Lung (tissue), 11 donors: ENCODE measurements at regions not wholly inside any gene's neighbourhood (a gene's known extent, or its start where the extent isn't known, plus 50 kb on each side); places are given as distances from the start of the nearest gene placed in this dataset.

ENCODE experiments used
- ATAC-seq: fragments of 200-7000 bp; cut with Tn5 transposase; one replicate; pipeline ENCODE4 v1.9.1; 2020; ENCODE audit warnings: moderate number of reproducible peaks; ENCODE audit not compliant: insufficient read depth, low FRiP score
- DNase-seq, 3 donors: peaks; one replicate each; pipeline ENCODE4 v3.0.0-alpha.2; 2013 to 2017
- H3K27ac ChIP-seq, 2 donors: one replicate each; pipeline ENCODE4 v1.5.1; 2013; ENCODE audit warnings: mild to moderate bottlenecking in 2 of 2, moderate library complexity in 2 of 2, control low read depth in 1 of 2, inconsistent platforms in 1 of 2, low read depth in 1 of 2, low read length in 1 of 2
- H3K27me3 ChIP-seq, 3 donors: one replicate each; pipeline ENCODE4 v1.5.1; 2013; ENCODE audit warnings: low read length in 2 of 3; ENCODE audit not compliant: control insufficient read depth in 3 of 3, insufficient read depth in 3 of 3
- H3K36me3 ChIP-seq, 4 donors: one replicate each; pipeline ENCODE4 v1.5.1; 2013; ENCODE audit warnings: low read length in 4 of 4, mild to moderate bottlenecking in 1 of 4, moderate library complexity in 1 of 4; ENCODE audit not compliant: control insufficient read depth in 4 of 4, insufficient read depth in 4 of 4
- H3K4me1 ChIP-seq, 5 donors: one replicate each; pipeline ENCODE4 v1.5.1; 2013; ENCODE audit warnings: low read length in 5 of 5, mild to moderate bottlenecking in 2 of 5, moderate library complexity in 1 of 5; ENCODE audit not compliant: control insufficient read depth in 5 of 5, insufficient read depth in 5 of 5
- H3K4me3 ChIP-seq: one replicate; pipeline ENCODE4 v1.5.1; 2013; ENCODE audit warnings: mild to moderate bottlenecking, control low read depth, moderate library complexity
- H3K9ac ChIP-seq, 2 donors: one replicate each; pipeline ENCODE4 v1.5.1; 2013; ENCODE audit warnings: low read length in 2 of 2, control low read depth in 1 of 2; ENCODE audit not compliant: insufficient read depth in 1 of 2
- H3K9me3 ChIP-seq, 4 donors: one replicate each; pipeline ENCODE4 v1.5.1; 2013; ENCODE audit warnings: low read length in 3 of 4, mild to moderate bottlenecking in 1 of 4, moderate library complexity in 1 of 4; ENCODE audit not compliant: control insufficient read depth in 4 of 4, insufficient read depth in 3 of 4
- WGBS, 2 donors: extraction: QIAGEN DNeasy Blood & Tissue Kit; methylation state at CpG; one replicate each; pipeline ENCODE4 v1.1.7; 2013; 5-methylcytosine and 5-hydroxymethylcytosine counted together
- TF ChIP-seq, protein P1 (sequence below): IDR thresholded peaks from 2 replicates; pipeline ENCODE4 v1.5.1; 2012; ENCODE audit warnings: mild to moderate bottlenecking; ENCODE audit errors: control extremely low read depth, extremely low read depth
- donor health status: control.
- donor health status: control.
- donor health status: Bipolar disorder and iron deficiency.
- donor health status: healthy.
- donor health status: DM: yes; HTN: yes; CAD: no.

DNA sequence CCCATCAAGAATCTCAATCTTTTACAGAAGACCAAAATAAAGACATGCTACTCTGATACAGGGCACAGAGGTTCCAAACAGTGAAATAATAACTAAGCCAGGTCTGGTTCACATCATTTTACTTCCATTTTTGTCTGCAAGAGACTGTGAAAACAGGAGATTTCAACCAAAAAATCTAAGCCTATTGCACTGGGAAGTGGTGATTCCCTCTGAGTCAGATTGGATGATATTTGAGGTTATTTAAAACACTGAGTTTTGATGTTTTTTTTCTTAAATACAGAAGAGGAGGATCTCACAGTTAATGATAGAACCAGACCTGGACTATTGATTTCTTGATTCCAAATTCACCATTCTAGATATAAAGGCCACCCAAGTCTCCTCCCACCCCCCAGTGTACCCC is 117.3 kb upstream of the FAM20A start:
- no peak for ATAC-seq
- TF ChIP-seq, protein P1, sequence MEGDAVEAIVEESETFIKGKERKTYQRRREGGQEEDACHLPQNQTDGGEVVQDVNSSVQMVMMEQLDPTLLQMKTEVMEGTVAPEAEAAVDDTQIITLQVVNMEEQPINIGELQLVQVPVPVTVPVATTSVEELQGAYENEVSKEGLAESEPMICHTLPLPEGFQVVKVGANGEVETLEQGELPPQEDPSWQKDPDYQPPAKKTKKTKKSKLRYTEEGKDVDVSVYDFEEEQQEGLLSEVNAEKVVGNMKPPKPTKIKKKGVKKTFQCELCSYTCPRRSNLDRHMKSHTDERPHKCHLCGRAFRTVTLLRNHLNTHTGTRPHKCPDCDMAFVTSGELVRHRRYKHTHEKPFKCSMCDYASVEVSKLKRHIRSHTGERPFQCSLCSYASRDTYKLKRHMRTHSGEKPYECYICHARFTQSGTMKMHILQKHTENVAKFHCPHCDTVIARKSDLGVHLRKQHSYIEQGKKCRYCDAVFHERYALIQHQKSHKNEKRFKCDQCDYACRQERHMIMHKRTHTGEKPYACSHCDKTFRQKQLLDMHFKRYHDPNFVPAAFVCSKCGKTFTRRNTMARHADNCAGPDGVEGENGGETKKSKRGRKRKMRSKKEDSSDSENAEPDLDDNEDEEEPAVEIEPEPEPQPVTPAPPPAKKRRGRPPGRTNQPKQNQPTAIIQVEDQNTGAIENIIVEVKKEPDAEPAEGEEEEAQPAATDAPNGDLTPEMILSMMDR, result no peak
- DNase-seq, result no peak

DNA sequence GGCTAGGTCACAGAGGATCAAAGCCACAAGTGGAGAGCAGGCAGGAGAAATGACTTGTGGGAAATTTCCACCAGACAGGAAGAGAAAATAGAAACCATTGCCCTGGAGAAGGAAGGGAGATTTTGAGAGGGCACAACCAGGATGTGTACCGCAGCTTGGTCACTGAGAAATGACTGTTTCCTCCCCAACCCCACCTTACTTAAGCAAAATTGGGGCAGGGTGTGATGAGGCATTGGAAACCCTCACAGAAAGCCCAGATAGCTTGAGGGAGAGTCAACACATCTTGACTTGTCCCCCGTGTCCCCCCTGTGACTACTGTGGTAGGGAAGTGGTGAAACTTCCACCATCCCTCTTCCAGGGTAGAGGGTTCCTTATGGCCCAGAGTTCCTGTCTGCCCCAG is 113.5 kb upstream of the FAM20A start:
- WGBS, 2 donors, result 74 to 84% methylated on average over 2 of the region's 2 CpGs
- no peak overlapping the region for H3K27ac ChIP-seq

More for the DNA sequence above, 117.3 kb upstream of the FAM20A start:
- Histone ChIP-seq H3K9ac (no peak overlapping the region), H3K4me1 (peaks cover 0 to 1% (median 0%) of the 10 kb centered on the region in 5 donors), H3K9me3 (no peaks in the 10 kb centered on the region), H3K27ac (no peak overlapping the region), H3K36me3 (no peaks in the 10 kb centered on the region), H3K27me3 (no peaks in the 10 kb centered on the region), H3K4me3 (no peak overlapping the region)

DNA sequence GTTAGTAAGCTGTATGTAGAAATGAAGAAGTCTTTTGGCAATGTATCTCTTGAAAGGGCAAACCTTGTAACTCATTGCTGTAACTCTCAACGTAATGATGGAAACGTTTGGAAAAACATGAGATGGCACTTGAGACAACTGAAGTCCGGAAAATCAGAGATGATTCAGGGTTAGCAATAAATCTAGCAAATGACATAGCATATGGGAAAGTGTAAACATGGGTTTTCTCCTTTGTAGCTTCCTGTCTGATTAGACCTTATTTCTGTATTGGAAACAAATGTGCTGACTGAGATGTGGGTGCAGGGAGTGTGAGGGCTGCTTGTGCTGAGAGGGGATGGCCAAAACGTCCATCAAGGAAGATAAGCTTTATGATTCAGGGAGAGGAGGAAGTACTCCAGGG is 110.7 kb upstream of the FAM20A start:
- H3K4me1 ChIP-seq, result peaks cover 0 to 6% (median 4%) of the 10 kb centered on the region in 5 donors
- TF ChIP-seq, protein P1, result no peak
- no peaks in the 10 kb centered on the region for H3K36me3 ChIP-seq
- H3K4me3 ChIP-seq, result no peak overlapping the region
- no peaks in the 10 kb centered on the region for H3K27me3 ChIP-seq
- no peak overlapping the region for H3K9ac ChIP-seq
- no peaks in the 10 kb centered on the region for H3K9me3 ChIP-seq
- 50 to 63% methylated on average over 4 of the region's 4 CpGs for WGBS, 2 donors
- H3K27ac ChIP-seq, result no peak overlapping the region
- ATAC-seq (no peak), DNase-seq (no peak)

More for the DNA sequence above, 113.5 kb upstream of the FAM20A start:
- no peak for DNase-seq
- TF ChIP-seq, protein P1, result no peak
- no peak overlapping the region for H3K4me3 ChIP-seq
- no peak for ATAC-seq
- H3K4me1 ChIP-seq, result peaks cover 0 to 6% (median 1%) of the 10 kb centered on the region in 5 donors
- H3K9me3 ChIP-seq, result no peaks in the 10 kb centered on the region
- H3K36me3 ChIP-seq, result no peaks in the 10 kb centered on the region
- H3K9ac ChIP-seq, result no peak overlapping the region
- no peaks in the 10 kb centered on the region for H3K27me3 ChIP-seq

DNA sequence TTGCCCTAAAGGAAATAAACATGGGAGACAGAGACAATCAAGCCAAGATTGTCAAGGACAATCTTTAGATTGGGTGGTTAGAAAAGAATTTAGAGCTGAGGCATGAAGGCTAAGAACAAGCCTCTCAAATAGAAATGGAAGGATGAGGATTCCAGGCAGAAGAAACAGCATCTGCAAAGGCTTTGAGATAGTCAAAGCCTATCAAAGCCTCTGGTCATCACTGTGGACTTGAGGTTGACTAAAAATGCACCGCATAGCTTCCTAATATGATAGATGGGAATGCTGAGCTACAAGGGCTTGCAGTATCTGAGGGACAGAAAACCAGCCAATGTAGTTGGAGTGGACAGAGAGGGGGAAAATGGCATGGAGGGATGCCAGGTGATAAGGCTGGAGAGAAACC is 109.8 kb upstream of the FAM20A start:
- Histone ChIP-seq H3K9me3 (no peaks in the 10 kb centered on the region), H3K27ac (no peak overlapping the region), H3K36me3 (no peaks in the 10 kb centered on the region), H3K4me1 (peaks cover 0 to 6% (median 4%) of the 10 kb centered on the region in 5 donors), H3K27me3 (no peaks in the 10 kb centered on the region), H3K4me3 (no peak overlapping the region), H3K9ac (no peak overlapping the region)
- TF ChIP-seq, protein P1, result no peak
- DNase-seq (no peak), ATAC-seq (no peak)
- WGBS, 2 donors, result 94 to 100% methylated on average over 1 of the region's 1 CpG
